ENCODE measurements at regions not wholly inside any gene's neighbourhood (a gene's known extent, or its start where the extent isn't known, plus 50 kb on each side); places are given as distances from the start of the nearest gene placed in this dataset.

GRCh38 chr10:5305374-5305773 lies 59.4 kb upstream of the UCN3 start:
- DNase-seq (ENCODE audit: low read depth, low spot score): no peak

GRCh38 chr10:5310914-5311313 lies 53.9 kb upstream of the UCN3 start:
- no peak for DNase-seq (ENCODE audit: low read depth, low spot score)

DNA sequence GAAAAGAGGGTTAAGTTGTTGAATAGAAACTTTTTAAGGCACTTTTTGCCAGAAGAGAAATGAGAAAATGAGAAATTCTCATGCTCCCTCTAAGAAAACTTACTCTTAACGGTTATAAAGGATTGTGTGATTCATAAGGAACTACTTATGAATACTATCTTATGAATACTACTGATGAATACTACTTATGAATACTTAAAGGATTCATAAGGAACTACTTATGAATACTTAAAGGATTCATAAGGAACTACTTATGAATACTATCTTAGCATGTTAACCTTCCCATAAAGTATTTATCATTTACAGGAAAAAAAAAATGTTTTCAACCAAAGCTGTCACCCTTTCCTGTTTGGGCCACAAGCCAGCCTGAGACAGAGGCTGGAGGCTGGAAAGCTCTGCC lies 53.1 kb upstream of the UCN3 start:
- no peak for DNase-seq (ENCODE audit: low read depth, low spot score)

GRCh38 chr10:5314840-5315239 lies 49.9 kb upstream of the UCN3 start:
- DNase-seq (ENCODE audit: low read depth, low spot score): no peak
